ENCODE measurements at regions not wholly inside any gene's neighbourhood (a gene's known extent, or its start where the extent isn't known, plus 50 kb on each side); places are given as distances from the start of the nearest gene placed in this dataset.

DNA sequence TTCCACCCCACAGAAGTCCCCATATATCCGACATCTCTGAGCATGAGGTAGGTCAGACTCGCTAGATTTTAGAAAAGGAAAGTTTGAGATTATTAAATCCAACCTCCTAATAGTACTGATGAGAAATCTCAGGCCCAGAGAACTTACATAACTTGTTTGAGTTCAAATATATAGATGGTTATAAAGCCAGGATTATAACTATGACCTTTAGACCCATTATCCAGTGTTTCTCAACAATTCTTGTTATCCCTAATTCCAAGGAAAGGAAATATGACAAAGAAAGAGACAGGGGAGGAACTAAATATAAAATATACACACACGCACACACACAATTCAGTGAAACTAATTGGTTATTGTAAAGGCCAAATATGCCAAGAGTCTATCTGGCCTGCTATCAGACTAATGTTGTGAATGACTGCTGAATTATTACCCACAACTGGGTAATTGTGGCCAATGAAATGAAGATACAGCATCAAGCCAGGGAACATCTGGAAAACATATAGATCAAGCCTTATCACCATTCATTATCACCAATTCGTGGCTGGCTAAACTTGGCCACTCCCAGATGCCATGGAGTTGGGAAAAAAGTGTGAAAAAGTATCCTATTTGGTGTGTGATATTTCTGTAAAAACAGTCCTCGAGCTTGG, 248.4 kb downstream of the PRELID2 start:
- TF ChIP-seq BRCA1 (CRISPR knock-in tag; IDR thresholded peaks at IDR 0.05) (no peak), EP300 (IDR thresholded peaks at IDR 0.05; ENCODE audit: low read depth in 2 of 2, low read length in 2 of 2) (no peak), EP300 (CRISPR knock-in tag; IDR thresholded peaks at IDR 0.05; ENCODE audit: borderline replicate concordance) (no peak), RBAK (CRISPR knock-in tag; IDR thresholded peaks at IDR 0.05) (no peak)
- TF ChIP-seq, protein P1, sequence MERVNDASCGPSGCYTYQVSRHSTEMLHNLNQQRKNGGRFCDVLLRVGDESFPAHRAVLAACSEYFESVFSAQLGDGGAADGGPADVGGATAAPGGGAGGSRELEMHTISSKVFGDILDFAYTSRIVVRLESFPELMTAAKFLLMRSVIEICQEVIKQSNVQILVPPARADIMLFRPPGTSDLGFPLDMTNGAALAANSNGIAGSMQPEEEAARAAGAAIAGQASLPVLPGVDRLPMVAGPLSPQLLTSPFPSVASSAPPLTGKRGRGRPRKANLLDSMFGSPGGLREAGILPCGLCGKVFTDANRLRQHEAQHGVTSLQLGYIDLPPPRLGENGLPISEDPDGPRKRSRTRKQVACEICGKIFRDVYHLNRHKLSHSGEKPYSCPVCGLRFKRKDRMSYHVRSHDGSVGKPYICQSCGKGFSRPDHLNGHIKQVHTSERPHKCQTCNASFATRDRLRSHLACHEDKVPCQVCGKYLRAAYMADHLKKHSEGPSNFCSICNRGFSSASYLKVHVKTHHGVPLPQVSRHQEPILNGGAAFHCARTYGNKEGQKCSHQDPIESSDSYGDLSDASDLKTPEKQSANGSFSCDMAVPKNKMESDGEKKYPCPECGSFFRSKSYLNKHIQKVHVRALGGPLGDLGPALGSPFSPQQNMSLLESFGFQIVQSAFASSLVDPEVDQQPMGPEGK (CRISPR knock-in tag; IDR thresholded peaks at IDR 0.05): no peak
- TF ChIP-seq, protein P2, sequence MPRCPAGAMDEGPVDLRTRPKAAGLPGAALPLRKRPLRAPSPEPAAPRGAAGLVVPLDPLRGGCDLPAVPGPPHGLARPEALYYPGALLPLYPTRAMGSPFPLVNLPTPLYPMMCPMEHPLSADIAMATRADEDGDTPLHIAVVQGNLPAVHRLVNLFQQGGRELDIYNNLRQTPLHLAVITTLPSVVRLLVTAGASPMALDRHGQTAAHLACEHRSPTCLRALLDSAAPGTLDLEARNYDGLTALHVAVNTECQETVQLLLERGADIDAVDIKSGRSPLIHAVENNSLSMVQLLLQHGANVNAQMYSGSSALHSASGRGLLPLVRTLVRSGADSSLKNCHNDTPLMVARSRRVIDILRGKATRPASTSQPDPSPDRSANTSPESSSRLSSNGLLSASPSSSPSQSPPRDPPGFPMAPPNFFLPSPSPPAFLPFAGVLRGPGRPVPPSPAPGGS (CRISPR knock-in tag; IDR thresholded peaks at IDR 0.05): no peak
- TF ChIP-seq, protein P3, sequence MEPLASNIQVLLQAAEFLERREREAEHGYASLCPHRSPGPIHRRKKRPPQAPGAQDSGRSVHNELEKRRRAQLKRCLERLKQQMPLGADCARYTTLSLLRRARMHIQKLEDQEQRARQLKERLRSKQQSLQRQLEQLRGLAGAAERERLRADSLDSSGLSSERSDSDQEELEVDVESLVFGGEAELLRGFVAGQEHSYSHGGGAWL (CRISPR knock-in tag; IDR thresholded peaks at IDR 0.05): no peak

All from HepG2 (cell line).